ENCODE measurements at regions not wholly inside any gene's neighbourhood (a gene's known extent, or its start where the extent isn't known, plus 50 kb on each side); places are given as distances from the start of the nearest gene placed in this dataset.

- H3K4me3 Mint-ChIP-seq (ENCODE audit: low read depth), result no peak overlapping the region
Observed at GRCh38 chr13:68667863-68668262, 1437.7 kb upstream of the PCDH9 start.

GRCh38 chr13:68666774-68667397 is 1436.8 kb upstream of the PCDH9 start:
- TF ChIP-seq CTCF (IDR thresholded peaks at IDR 0.05; ENCODE audit: unreplicated experiment), result no peak
- Mint-ChIP-seq H3K9me3 (ENCODE audit: low read depth) (no peaks in the 10 kb centered on the region), H3K4me1 (ENCODE audit: low read depth) (peaks cover 2% of the 10 kb centered on the region), H3K36me3 (ENCODE audit: insufficient read depth) (no peaks in the 10 kb centered on the region), H3K27ac (no peak overlapping the region), H3K4me3 (ENCODE audit: low read depth) (no peak overlapping the region), H3K27me3 (no peaks in the 10 kb centered on the region)
- DNase-seq (ENCODE audit: low spot score, unreplicated experiment), result no peak

More at GRCh38 chr13:68667863-68668262, 1437.7 kb upstream of the PCDH9 start:
- no peak for DNase-seq (ENCODE audit: low spot score, unreplicated experiment)
- Mint-ChIP-seq H3K36me3 (ENCODE audit: insufficient read depth) (no peaks in the 10 kb centered on the region), H3K9me3 (ENCODE audit: low read depth) (no peaks in the 10 kb centered on the region), H3K4me1 (ENCODE audit: low read depth) (peaks cover 2% of the 10 kb centered on the region), H3K27me3 (no peaks in the 10 kb centered on the region), H3K27ac (no peak overlapping the region)
- TF ChIP-seq CTCF (IDR thresholded peaks at IDR 0.05; ENCODE audit: unreplicated experiment), result no peak

DNA sequence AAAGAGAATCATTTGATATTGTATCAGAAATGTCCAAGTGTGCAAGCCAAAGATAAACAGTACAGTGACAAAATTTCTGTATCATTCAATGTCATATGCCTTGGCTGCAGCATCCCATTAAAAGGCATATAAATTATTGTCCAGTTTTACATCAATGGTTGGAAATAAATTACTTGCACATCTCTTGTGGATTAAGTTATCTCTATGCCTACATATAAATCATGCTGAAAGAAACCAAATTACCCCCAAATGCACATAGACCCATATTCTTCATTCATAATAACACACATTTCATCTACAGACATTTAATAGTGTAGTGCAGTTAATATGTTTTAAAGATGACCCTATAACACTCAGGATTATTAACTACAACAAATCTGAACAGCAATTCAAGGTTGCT is 1415.7 kb upstream of the PCDH9 start:
- H3K9me3 Mint-ChIP-seq (ENCODE audit: low read depth), result no peaks in the 10 kb centered on the region
- H3K27ac Mint-ChIP-seq, result no peak overlapping the region
- H3K36me3 Mint-ChIP-seq (ENCODE audit: insufficient read depth), result no peaks in the 10 kb centered on the region
- no peaks in the 10 kb centered on the region for H3K27me3 Mint-ChIP-seq
- no peaks in the 10 kb centered on the region for H3K4me1 Mint-ChIP-seq (ENCODE audit: low read depth)
- DNase-seq (ENCODE audit: low spot score, unreplicated experiment), result no peak
- TF ChIP-seq CTCF (IDR thresholded peaks at IDR 0.05; ENCODE audit: unreplicated experiment), result no peak
- no peak overlapping the region for H3K4me3 Mint-ChIP-seq (ENCODE audit: low read depth)

DNA sequence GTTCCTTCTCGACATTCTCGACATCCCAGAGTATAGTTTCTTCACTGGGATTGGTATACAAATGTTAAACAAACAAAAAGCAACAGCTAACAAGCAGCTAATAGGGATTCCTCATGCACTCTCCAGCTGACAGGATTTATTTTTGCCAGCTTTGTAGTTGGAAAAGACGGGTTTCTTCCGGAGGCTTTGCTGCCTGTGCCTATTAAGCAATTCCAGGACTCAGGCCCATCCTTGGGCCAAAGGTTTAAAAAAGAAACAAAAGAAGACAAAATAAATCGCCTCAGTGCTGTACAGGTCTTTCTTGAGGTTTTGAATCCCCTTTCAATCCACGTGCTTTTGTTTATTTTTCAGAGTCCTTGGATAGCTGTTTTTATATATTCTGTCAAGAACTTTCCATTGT is 1414.5 kb upstream of the PCDH9 start:
- Mint-ChIP-seq H3K27ac (no peak overlapping the region), H3K27me3 (no peaks in the 10 kb centered on the region), H3K9me3 (ENCODE audit: low read depth) (no peaks in the 10 kb centered on the region), H3K36me3 (ENCODE audit: insufficient read depth) (no peaks in the 10 kb centered on the region), H3K4me3 (ENCODE audit: low read depth) (no peak overlapping the region), H3K4me1 (ENCODE audit: low read depth) (no peaks in the 10 kb centered on the region)
- no peak for TF ChIP-seq CTCF (IDR thresholded peaks at IDR 0.05; ENCODE audit: unreplicated experiment)
- DNase-seq (ENCODE audit: low spot score, unreplicated experiment), result no peak

DNA sequence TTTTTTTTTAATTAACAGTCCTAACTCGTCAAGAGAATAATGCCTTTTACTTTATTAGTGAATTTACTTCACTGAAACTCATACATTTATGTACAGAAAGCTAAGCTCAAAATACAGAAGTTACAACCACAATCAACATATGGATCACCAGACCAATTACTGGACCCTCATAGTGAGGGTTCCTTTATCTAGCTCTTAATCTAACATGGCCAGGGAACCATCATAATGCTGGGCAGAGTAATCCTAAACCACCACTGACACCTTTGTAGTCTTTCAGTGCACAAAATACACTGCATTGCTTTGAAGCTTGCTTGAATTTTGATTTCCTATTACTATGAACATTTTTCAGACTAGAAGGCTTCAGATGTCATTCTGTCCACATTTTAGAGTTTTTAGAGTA is 1406.6 kb upstream of the PCDH9 start:
- H3K27ac Mint-ChIP-seq, result no peak overlapping the region
- H3K36me3 Mint-ChIP-seq (ENCODE audit: insufficient read depth), result no peaks in the 10 kb centered on the region
- no peak for TF ChIP-seq CTCF (IDR thresholded peaks at IDR 0.05; ENCODE audit: unreplicated experiment)
- H3K4me1 Mint-ChIP-seq (ENCODE audit: low read depth), result no peaks in the 10 kb centered on the region
- no peaks in the 10 kb centered on the region for H3K27me3 Mint-ChIP-seq
- no peaks in the 10 kb centered on the region for H3K9me3 Mint-ChIP-seq (ENCODE audit: low read depth)
- DNase-seq (ENCODE audit: low spot score, unreplicated experiment), result no peak
- no peak overlapping the region for H3K4me3 Mint-ChIP-seq (ENCODE audit: low read depth)

Data from progenitor cell of endocrine pancreas (in vitro differentiated cells).